Psoas muscle (tissue), 7 donors: ENCODE measurements at regions not wholly inside any gene's neighbourhood (a gene's known extent, or its start where the extent isn't known, plus 50 kb on each side); places are given as distances from the start of the nearest gene placed in this dataset.
"Not testable (repeated sequence)": the region's sequence is repeated elsewhere in the genome, so short reads cannot be mapped to it uniquely, and the experiment has no call there.

Experiments used
- ATAC-seq, 4 donors: fragments of 200-7000 bp; cut with Tn5 transposase; one replicate each; pipeline ENCODE4 v1.9.1; 2020; ENCODE audit warnings: moderate library complexity in 3 of 4, mild to moderate bottlenecking in 2 of 4
- DNase-seq, 2 donors: peaks; one replicate each; pipeline ENCODE4 v3.0.0-alpha.2; 2020
- H3K27ac ChIP-seq: fragments of 200-600 bp; one replicate; pipeline ENCODE4 v1.8.0; 2022
- H3K27me3 ChIP-seq, 3 donors: fragments of 200-600 bp in 1 of 3; one replicate each; pipeline versions ENCODE4 v1.6.1 to v1.8.0; 2013 to 2022; ENCODE audit warnings: low read length in 2 of 3, mild to moderate bottlenecking in 2 of 3, moderate library complexity in 1 of 3; ENCODE audit not compliant: insufficient read depth in 3 of 3
- H3K36me3 ChIP-seq, 2 donors: fragments of 200-600 bp in 1 of 2; one replicate each; pipeline versions ENCODE4 v1.6.1 to v1.8.0; 2013 to 2022; ENCODE audit warnings: low read depth in 1 of 2, mild to moderate bottlenecking in 1 of 2, moderate library complexity in 1 of 2; ENCODE audit not compliant: insufficient read depth in 1 of 2
- H3K4me1 ChIP-seq: fragments of 200-600 bp; one replicate; pipeline ENCODE4 v1.8.0; 2022
- H3K4me3 ChIP-seq: fragments of 200-600 bp; one replicate; pipeline ENCODE4 v1.8.0; 2022; ENCODE audit warnings: mild to moderate bottlenecking
- H3K9me3 ChIP-seq: fragments of 200-600 bp; one replicate; pipeline ENCODE4 v1.8.0; 2022
- WGBS, 3 donors: extraction: QIAGEN DNeasy Blood & Tissue Kit; methylation state at CpG; one replicate each; pipeline versions ENCODE4 v1.1.6 to v1.1.7; 2013; 5-methylcytosine and 5-hydroxymethylcytosine counted together
- intact Hi-C, 2 donors: fragments of 100-400 bp; cut with DNase I; formaldehyde crosslinking; loops; one replicate each; pipeline versions ENCODE4 v1.11.0 to v1.14.2; 2022
- TF ChIP-seq, protein P1 (sequence below): fragments of 200-600 bp; IDR thresholded peaks from one replicate; pipeline ENCODE4 v1.8.0; 2022; ENCODE audit warnings: antibody characterized with exemption
- donor health status: healthy with polysubstance abuse.
- donor health status: DM: no; HTN: no; CAD: no; lungs with moderate emphysema.
- donor health status: Bipolar disorder and iron deficiency.
- donor health status: healthy.
- donor health status: DM: yes; HTN: yes; CAD: no.
- donor health status: DM: no; HTN: no; CAD: no.
- donor health status: DM: yes; HTN: yes; CAD: no.

DNA sequence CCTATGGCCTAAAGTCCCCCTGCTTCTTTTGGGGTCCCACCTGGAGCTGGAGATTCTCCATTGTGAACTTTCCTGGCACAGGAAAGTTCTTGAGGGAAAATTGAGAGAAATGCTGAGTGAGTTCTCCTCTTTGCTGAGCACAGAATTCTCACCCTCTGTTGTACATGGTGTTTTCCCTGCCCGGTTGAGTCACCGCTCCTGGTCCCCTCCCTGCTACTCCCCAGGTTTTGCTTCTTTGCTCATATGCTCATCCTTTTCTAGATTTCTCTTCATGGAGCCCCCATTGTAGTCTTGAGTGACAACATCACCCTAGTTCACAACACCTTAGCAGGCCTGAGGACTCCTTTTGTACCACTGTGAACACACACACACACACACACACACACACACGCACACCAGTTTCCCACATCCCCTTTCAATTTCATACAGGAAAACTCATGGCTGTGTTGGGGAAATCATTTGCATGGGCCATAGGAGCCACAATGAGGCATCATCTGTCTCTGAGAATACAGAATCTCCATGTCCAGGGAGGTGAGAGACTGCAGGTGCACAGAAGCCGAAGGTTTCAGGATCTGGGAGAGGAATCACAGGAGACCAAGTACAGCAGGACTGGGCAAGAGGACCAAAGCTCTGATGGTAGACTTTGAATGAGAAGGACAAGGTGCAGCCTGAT lies 585.3 kb downstream of the GOLGA6L6 start:
- Histone ChIP-seq H3K36me3 (no peaks in the 10 kb centered on the region), H3K4me1 (no peaks in the 10 kb centered on the region), H3K27ac (no peak overlapping the region), H3K9me3 (no peaks in the 10 kb centered on the region), H3K27me3 (no peaks in the 10 kb centered on the region), H3K4me3 (no peak overlapping the region)
- WGBS, 3 donors = 67 to 79% (median 71%) methylated on average over 4 of the region's 4 CpGs
- TF ChIP-seq, protein P1, sequence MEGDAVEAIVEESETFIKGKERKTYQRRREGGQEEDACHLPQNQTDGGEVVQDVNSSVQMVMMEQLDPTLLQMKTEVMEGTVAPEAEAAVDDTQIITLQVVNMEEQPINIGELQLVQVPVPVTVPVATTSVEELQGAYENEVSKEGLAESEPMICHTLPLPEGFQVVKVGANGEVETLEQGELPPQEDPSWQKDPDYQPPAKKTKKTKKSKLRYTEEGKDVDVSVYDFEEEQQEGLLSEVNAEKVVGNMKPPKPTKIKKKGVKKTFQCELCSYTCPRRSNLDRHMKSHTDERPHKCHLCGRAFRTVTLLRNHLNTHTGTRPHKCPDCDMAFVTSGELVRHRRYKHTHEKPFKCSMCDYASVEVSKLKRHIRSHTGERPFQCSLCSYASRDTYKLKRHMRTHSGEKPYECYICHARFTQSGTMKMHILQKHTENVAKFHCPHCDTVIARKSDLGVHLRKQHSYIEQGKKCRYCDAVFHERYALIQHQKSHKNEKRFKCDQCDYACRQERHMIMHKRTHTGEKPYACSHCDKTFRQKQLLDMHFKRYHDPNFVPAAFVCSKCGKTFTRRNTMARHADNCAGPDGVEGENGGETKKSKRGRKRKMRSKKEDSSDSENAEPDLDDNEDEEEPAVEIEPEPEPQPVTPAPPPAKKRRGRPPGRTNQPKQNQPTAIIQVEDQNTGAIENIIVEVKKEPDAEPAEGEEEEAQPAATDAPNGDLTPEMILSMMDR = no peak
- no peak for ATAC-seq
- DNase-seq = no peak
- intact Hi-C loops = no loop called here

DNA sequence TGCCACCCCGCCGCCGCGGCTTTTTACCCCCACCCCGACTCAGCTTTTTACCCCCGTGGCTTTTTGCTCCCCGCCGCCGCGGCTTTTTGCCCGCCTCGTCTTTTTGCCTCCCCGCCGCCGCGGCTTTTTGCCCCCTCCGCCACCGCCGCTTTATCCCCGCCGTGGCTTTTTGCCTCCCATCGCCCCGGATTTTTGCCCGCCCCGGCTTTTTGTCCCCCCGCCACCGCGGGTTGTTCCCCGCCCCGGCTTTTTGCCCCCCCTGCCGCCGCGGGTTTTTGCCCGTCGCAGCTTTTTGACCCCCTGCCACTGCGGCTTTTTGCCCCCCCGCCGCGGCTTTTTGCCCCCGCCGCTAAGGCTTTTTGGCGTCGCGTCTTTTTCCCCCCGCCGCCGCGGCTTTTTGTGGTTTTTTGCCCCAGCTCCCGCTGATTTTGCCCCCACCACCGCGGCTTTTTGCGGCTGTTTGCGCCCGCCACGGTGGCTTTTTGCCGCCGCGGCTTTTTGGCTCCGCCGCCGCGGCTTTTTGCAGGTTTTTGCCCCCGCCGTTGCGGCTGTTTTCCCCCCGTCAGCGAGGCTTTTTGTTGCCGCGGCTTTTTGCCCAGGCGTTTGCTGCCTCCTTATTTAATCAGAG lies 597.2 kb downstream of the GOLGA6L6 start:
- intact Hi-C loops = no loop called here
- DNase-seq = no peak

DNA sequence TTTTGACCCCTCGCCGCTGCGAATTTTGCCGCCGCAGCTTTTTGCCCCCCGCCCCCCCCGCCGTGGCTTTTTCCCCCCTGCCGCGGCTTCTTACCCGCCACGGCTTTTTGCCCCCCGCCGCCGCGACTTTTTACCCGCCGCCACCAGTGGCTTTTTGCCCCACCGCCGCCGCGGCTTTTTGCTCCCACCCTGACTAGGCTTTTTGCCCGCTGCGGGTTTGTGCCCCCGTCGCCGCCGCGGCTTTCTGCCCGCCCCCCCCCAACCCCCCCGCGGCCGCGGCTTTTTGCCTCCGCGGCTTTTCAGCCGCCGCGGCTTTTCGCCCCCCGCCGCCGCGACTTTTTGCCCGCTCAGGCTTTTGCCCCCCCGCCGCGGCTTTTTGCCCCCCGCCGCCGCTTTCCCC lies 598.1 kb downstream of the GOLGA6L6 start:
- intact Hi-C loops = no loop called here
- no peaks in the 10 kb centered on the region for H3K4me1 ChIP-seq
- DNase-seq (no peak), ATAC-seq (no peak)
- no peak overlapping the region for H3K4me3 ChIP-seq
- H3K9me3 ChIP-seq = no peaks in the 10 kb centered on the region
- no peak overlapping the region for H3K27ac ChIP-seq
- peaks cover 0 to 18% (median 0%) of the 10 kb centered on the region in 3 donors for H3K27me3 ChIP-seq
- TF ChIP-seq, protein P1 = no peak
- H3K36me3 ChIP-seq = no peaks in the 10 kb centered on the region
- 27 to 56% (median 47%) methylated on average over 12 to 46 of the region's 51 CpGs for WGBS, 3 donors

More for the DNA sequence above, 597.2 kb downstream of the GOLGA6L6 start:
- Histone ChIP-seq H3K36me3 (no peaks in the 10 kb centered on the region), H3K27me3 (peaks cover 0 to 18% (median 0%) of the 10 kb centered on the region in 3 donors), H3K9me3 (no peaks in the 10 kb centered on the region), H3K27ac (no peak overlapping the region), H3K4me1 (no peaks in the 10 kb centered on the region), H3K4me3 (no peak overlapping the region)
- ATAC-seq = no peak
- TF ChIP-seq, protein P1 = no peak
- WGBS, 3 donors = 39 to 56% (median 46%) methylated on average over 52 to 70 of the region's 70 CpGs

DNA sequence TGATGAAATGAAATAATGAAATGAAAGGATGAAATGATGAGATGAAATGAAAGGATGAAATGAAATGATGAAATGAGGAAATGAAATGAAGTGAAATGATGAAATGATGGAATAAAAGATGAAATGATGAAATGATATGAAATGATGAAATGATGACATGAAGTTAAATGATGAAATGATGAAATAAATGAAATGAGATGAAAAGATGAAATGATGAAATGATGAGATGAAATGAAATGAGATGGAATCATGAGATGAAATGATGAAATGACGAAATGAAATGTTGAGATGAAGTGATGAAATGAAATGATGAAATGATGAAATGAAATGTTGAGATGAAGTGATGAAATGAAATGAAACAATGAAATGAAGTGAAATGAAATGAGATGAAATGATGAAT lies 638.3 kb downstream of the GOLGA6L6 start:
- H3K4me1 ChIP-seq, H3K36me3 ChIP-seq, intact Hi-C loops, DNase-seq, H3K9me3 ChIP-seq, H3K27me3 ChIP-seq, H3K27ac ChIP-seq, H3K4me3 ChIP-seq, ATAC-seq: not testable (repeated sequence)
- 28 to 33% (median 30%) methylated on average over 1 of the region's 1 CpG for WGBS, 3 donors

DNA sequence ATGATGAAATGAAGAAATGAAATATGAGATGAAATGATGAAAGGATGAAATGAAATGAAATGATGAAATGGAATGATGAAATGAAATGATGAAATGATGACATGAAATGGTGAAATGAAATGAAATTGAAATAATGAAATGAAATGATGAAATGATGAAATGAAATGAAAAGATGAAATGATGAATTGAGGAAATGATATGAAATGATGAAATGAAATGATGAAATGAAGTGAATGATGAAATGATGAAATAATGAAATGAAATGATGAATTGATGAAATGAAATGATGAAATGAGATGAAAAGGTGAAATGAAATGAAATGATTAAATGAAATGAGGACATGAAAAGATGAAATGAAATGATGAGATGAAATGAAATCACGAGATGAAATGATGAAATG lies 639.2 kb downstream of the GOLGA6L6 start:
- H3K4me3 ChIP-seq, H3K9me3 ChIP-seq, H3K27me3 ChIP-seq, H3K27ac ChIP-seq, DNase-seq, ATAC-seq, intact Hi-C loops, H3K4me1 ChIP-seq, H3K36me3 ChIP-seq: not testable (repeated sequence)
- 62 to 68% (median 67%) methylated on average over 1 of the region's 1 CpG for WGBS, 3 donors

DNA sequence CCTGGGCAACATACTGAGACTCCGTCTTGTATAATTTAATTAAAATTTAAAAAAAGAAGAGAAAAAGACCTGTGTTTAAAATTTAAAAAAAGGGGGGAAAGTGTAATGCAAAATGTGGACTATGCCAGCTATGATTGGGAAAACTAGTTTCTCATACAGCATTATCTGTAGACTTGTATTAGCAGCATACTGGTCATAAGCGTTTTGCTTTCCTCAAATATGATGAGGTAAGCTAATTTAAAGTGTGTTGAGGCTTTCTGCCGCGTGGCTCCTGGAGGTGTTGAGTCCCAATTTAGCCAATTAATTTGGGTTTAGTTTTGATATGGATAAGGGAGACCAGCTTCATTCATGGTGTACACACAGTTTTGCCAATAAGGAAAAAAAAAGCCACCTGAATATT lies 640.2 kb downstream of the GOLGA6L6 start:
- H3K27me3 ChIP-seq, H3K9me3 ChIP-seq, H3K4me1 ChIP-seq, H3K36me3 ChIP-seq, H3K4me3 ChIP-seq, DNase-seq, ATAC-seq, intact Hi-C loops, H3K27ac ChIP-seq: not testable (repeated sequence)
- WGBS, 3 donors = 64 to 68% (median 68%) methylated on average over 4 of the region's 4 CpGs
